Lower lobe of right lung (tissue), 2 donors: ENCODE measurements at regions not wholly inside any gene's neighbourhood (a gene's known extent, or its start where the extent isn't known, plus 50 kb on each side); places are given as distances from the start of the nearest gene placed in this dataset.

Experiments used
- ATAC-seq, 2 donors: fragments of 200-7000 bp; cut with Tn5 transposase; one replicate each; pipeline ENCODE4 v1.9.1; 2020 to 2022; ENCODE audit warnings: mild to moderate bottlenecking in 2 of 2, moderate library complexity in 2 of 2
- DNase-seq: peaks from one replicate; pipeline ENCODE4 v3.0.0-alpha.2; 2020
- H3K27ac ChIP-seq: fragments of 200-600 bp; one replicate; pipeline ENCODE4 v1.8.0; 2022
- H3K27me3 ChIP-seq: fragments of 200-600 bp; one replicate; pipeline ENCODE4 v1.8.0; 2022; ENCODE audit warnings: low read depth
- H3K36me3 ChIP-seq: fragments of 200-600 bp; one replicate; pipeline ENCODE4 v1.8.0; 2022; ENCODE audit warnings: mild to moderate bottlenecking
- H3K4me1 ChIP-seq: fragments of 200-600 bp; one replicate; pipeline ENCODE4 v1.8.0; 2022
- H3K4me3 ChIP-seq: fragments of 200-600 bp; one replicate; pipeline ENCODE4 v1.8.0; 2022; ENCODE audit warnings: mild to moderate bottlenecking
- H3K9me3 ChIP-seq: fragments of 200-600 bp; one replicate; pipeline ENCODE4 v1.8.0; 2022
- CTCF ChIP-seq: fragments of 200-600 bp; IDR thresholded peaks from one replicate; pipeline ENCODE4 v1.8.0; 2022; ENCODE audit warnings: antibody characterized with exemption, mild to moderate bottlenecking
- intact Hi-C: fragments of 100-400 bp; cut with DNase I; formaldehyde crosslinking; loops from one replicate; pipeline ENCODE4 v1.11.0; 2022
- donor health status: DM: no; HTN: yes; CAD: no; lungs with severe emphysema.

- intact Hi-C loops = no loop called here
- ATAC-seq (no peak), DNase-seq (no peak)
- Histone ChIP-seq H3K4me1 (no peaks in the 10 kb centered on the region), H3K27me3 (no peaks in the 10 kb centered on the region), H3K4me3 (no peak overlapping the region), H3K36me3 (no peaks in the 10 kb centered on the region), H3K9me3 (no peaks in the 10 kb centered on the region), H3K27ac (no peak overlapping the region)
- TF ChIP-seq CTCF = no peak
Observed at GRCh38 chr3:187430576-187430975, 62.4 kb downstream of the RTP4 start.
